Kidney (tissue), 13 donors: ENCODE measurements at regions not wholly inside any gene's neighbourhood (a gene's known extent, or its start where the extent isn't known, plus 50 kb on each side); places are given as distances from the start of the nearest gene placed in this dataset.

Source experiments
- DNase-seq, 5 donors: peaks; one replicate each; pipeline ENCODE4 v3.0.0-alpha.2; 2013 to 2020
- FAIRE-seq: peaks from 2 replicates; lab custom pipeline; 2012; peaks lifted over from hg19 to GRCh38; lab: Jason Lieb, UNC
- H3K27ac ChIP-seq, 2 donors: one replicate each; pipeline ENCODE4 v1.7.0; 2013; ENCODE audit warnings: low read depth in 2 of 2, low read length in 2 of 2, inconsistent platforms in 1 of 2
- H3K27me3 ChIP-seq: one replicate; pipeline ENCODE4 v1.7.1; 2013; ENCODE audit warnings: low read length, inconsistent platforms; ENCODE audit not compliant: control insufficient read depth, insufficient read depth
- H3K36me3 ChIP-seq, 3 donors: one replicate each; pipeline versions ENCODE4 v1.7.0 to v1.7.1; 2013; ENCODE audit warnings: low read length in 3 of 3, control low read depth in 1 of 3, inconsistent platforms in 1 of 3; ENCODE audit not compliant: insufficient read depth in 3 of 3, control insufficient read depth in 2 of 3
- H3K4me1 ChIP-seq, 3 donors: one replicate each; pipeline versions ENCODE4 v1.7.0 to v1.7.1; 2013; ENCODE audit warnings: low read length in 3 of 3, inconsistent platforms in 1 of 3, low read depth in 1 of 3; ENCODE audit not compliant: control insufficient read depth in 2 of 3, insufficient read depth in 2 of 3
- H3K4me3 ChIP-seq, 3 donors: one replicate each; pipeline versions ENCODE4 v1.7.0 to v1.8.1; 2013; ENCODE audit warnings: low read length in 3 of 3, control low read depth in 1 of 3, inconsistent platforms in 1 of 3
- H3K9ac ChIP-seq, 3 donors: one replicate each; pipeline versions ENCODE4 v1.7.0 to v1.7.1; 2013; ENCODE audit warnings: low read length in 3 of 3, control low read depth in 1 of 3, inconsistent platforms in 1 of 3
- H3K9me3 ChIP-seq, 3 donors: one replicate each; pipeline versions ENCODE4 v1.7.0 to v1.7.1; 2013; ENCODE audit warnings: low read length in 3 of 3, control low read depth in 1 of 3, inconsistent platforms in 1 of 3; ENCODE audit not compliant: control insufficient read depth in 2 of 3, insufficient read depth in 1 of 3
- intact Hi-C: fragments of 100-400 bp; cut with DNase I; formaldehyde crosslinking; loops from one replicate; pipeline ENCODE4 v1.11.1; 2022
- TF ChIP-seq, protein P1 (sequence below): IDR thresholded peaks from 3 replicates; pipeline ENCODE4 v1.5.1; 2012; ENCODE audit warnings: mild to moderate bottlenecking, moderate library complexity, borderline replicate concordance; ENCODE audit not compliant: insufficient read depth; ENCODE audit errors: extremely low read depth
- donor health status: control.
- donor health status: control.
- donor health status: control.
- donor health status: control.
- donor health status: control.
- donor health status: DM: yes; HTN: yes; CAD: no.
- donor health status: Normal renal cell carcinoma (clear cell type).

DNA sequence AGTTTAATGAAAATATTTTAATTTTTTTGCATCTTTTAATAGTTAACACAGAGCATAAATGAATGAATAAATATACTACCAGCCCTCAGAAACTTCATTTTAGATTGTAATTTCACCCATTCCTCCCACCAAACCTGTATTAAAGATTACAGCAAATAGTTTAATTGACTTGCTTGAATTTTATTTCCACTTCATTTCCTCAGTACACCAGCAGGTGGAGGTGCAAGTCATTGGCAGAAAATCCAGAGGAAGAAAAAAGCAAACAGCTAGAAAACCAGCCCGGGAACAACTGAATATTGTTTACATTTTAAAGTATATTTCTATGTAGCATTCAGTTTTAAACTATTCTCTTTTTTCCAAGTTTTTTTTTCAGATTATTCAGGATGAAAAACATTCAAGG is 177.8 kb downstream of the OLFM4 start:
- Histone ChIP-seq H3K27ac (no peak overlapping the region), H3K4me1 (no peaks in the 10 kb centered on the region), H3K4me3 (no peak overlapping the region), H3K9ac (no peak overlapping the region), H3K27me3 (peaks cover 3% of the 10 kb centered on the region), H3K36me3 (no peaks in the 10 kb centered on the region), H3K9me3 (no peaks in the 10 kb centered on the region)
- DNase-seq, result peak in 1 of 5 donors; percentile 37
- TF ChIP-seq, protein P1, sequence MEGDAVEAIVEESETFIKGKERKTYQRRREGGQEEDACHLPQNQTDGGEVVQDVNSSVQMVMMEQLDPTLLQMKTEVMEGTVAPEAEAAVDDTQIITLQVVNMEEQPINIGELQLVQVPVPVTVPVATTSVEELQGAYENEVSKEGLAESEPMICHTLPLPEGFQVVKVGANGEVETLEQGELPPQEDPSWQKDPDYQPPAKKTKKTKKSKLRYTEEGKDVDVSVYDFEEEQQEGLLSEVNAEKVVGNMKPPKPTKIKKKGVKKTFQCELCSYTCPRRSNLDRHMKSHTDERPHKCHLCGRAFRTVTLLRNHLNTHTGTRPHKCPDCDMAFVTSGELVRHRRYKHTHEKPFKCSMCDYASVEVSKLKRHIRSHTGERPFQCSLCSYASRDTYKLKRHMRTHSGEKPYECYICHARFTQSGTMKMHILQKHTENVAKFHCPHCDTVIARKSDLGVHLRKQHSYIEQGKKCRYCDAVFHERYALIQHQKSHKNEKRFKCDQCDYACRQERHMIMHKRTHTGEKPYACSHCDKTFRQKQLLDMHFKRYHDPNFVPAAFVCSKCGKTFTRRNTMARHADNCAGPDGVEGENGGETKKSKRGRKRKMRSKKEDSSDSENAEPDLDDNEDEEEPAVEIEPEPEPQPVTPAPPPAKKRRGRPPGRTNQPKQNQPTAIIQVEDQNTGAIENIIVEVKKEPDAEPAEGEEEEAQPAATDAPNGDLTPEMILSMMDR, result peak; percentile 13
- FAIRE-seq, result no peak
- intact Hi-C loops, result no loop called here

DNA sequence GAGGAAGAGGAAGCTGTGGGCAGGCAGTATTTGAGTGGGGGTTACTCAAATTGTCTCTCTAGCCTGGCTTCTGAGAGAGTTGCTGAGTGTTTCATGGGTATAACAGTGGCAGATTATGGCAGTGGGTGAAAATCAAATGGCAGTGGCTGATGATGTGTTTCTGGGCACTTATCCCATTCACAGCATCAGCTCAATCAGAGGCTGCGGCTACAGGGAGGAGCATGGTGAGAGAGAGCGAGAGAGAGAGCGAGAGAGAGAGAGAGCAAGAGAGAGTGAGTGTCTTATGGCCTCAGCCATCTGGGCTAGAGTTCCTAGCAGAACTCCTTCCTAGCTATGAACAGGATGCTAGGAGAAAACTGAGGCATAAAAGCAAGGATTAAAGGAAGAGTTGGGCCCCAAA is 178.9 kb downstream of the OLFM4 start:
- H3K9ac ChIP-seq, result no peak overlapping the region
- no peaks in the 10 kb centered on the region for H3K9me3 ChIP-seq
- H3K27me3 ChIP-seq, result peaks cover 3% of the 10 kb centered on the region
- H3K27ac ChIP-seq, result no peak overlapping the region
- intact Hi-C loops, result no loop called here
- DNase-seq (no peak), FAIRE-seq (no peak)
- H3K4me1 ChIP-seq, result no peaks in the 10 kb centered on the region
- TF ChIP-seq, protein P1, result no peak
- no peaks in the 10 kb centered on the region for H3K36me3 ChIP-seq
- no peak overlapping the region for H3K4me3 ChIP-seq

DNA sequence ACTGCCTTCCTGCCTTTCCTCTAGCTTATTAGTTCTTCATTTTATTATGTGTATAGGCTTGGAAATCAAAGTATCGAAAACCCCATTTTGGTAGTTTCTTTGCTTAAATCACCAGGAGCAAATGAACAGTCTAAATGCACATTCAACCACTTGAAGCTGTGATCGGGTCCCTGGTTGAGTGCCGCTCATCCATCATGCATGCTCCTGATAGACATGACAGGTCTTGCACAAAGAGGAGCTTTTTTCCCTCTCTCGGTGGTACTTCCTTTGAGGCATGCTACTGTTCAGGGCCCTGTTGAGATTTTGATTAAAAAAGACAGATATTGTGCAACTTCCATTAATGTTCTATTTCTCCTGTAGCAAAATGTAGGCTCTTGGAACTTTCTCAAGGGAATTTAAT is 185.8 kb downstream of the OLFM4 start:
- no peaks in the 10 kb centered on the region for H3K4me1 ChIP-seq
- H3K27ac ChIP-seq, result no peak overlapping the region
- intact Hi-C loops, result no loop called here
- no peaks in the 10 kb centered on the region for H3K9me3 ChIP-seq
- TF ChIP-seq, protein P1, result no peak
- H3K36me3 ChIP-seq, result no peaks in the 10 kb centered on the region
- DNase-seq (no peak), FAIRE-seq (no peak)
- H3K27me3 ChIP-seq, result no peaks in the 10 kb centered on the region
- no peak overlapping the region for H3K9ac ChIP-seq
- H3K4me3 ChIP-seq, result no peak overlapping the region

DNA sequence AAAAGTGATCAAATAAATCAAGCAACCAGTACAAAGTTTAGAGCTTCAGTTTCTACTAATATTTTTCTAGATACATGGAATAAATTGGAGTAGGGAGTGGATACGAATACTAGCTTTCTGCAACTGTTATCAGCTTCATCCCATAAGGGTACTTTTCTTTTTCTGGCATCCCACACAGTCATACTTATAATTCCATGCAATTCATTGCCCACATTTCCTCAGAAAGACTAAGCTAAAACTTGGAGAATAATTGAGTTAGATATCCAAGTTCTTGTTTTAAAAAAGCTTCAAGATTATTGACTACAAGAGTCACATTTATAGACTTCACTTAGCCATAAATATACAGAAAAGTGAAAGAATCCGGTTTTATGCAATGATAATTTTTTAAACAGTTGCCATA is 186.9 kb downstream of the OLFM4 start:
- no peak overlapping the region for H3K27ac ChIP-seq
- H3K4me3 ChIP-seq, result no peak overlapping the region
- H3K9ac ChIP-seq, result no peak overlapping the region
- H3K36me3 ChIP-seq, result no peaks in the 10 kb centered on the region
- FAIRE-seq (no peak), DNase-seq (no peak)
- H3K9me3 ChIP-seq, result no peaks in the 10 kb centered on the region
- no peaks in the 10 kb centered on the region for H3K4me1 ChIP-seq
- no peaks in the 10 kb centered on the region for H3K27me3 ChIP-seq
- intact Hi-C loops, result no loop called here
- TF ChIP-seq, protein P1, result no peak
